ENCODE measurements at regions not wholly inside any gene's neighbourhood (a gene's known extent, or its start where the extent isn't known, plus 50 kb on each side); places are given as distances from the start of the nearest gene placed in this dataset.

DNA sequence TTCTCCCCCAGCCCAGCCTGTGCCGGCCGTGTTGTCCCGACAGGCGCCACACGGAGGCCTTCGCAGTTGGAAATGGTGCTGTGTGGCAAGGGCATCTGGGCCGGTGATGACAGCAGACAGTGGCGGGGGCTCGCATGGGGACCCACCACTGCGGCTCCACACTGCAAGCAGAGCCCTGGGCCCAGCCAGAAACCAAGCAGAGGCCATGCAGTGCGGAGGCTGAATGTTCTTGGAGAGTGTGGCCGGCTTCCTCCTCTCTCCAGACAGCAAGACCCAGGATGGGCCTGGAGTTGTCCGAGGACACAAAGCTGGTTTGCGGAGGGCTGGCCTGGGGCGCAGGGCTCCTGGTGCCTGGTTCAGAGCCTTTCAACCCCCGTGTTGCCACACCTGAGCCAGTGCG is 104.6 kb downstream of the SIK1 start:
- no peak for DNase-seq (ENCODE audit: extremely low read depth in 1 of 11, low read depth in 9 of 11, low spot score in 4 of 11)

DNA sequence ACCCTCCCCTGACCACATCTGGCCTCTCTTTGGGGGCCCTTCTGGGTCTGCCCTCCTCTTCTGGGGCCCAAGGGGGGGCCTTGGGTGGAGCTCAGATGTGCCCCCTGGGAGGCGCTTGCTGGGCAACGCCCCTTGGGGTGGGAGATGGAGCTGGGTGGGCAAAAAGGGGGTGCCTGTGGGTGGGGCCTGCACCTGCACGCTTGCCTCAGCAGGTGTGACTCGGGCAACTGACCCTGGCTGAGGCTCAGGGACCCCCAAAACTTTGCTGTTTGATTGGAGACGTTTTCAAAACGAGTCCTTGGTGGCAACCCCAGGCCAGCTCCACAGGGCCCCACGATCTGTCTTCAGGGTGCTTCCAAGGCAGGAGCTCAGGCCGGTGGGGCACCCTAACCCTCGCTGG is 105.3 kb downstream of the SIK1 start:
- DNase-seq (ENCODE audit: extremely low read depth in 1 of 11, low read depth in 9 of 11, low spot score in 4 of 11): no peak

DNA sequence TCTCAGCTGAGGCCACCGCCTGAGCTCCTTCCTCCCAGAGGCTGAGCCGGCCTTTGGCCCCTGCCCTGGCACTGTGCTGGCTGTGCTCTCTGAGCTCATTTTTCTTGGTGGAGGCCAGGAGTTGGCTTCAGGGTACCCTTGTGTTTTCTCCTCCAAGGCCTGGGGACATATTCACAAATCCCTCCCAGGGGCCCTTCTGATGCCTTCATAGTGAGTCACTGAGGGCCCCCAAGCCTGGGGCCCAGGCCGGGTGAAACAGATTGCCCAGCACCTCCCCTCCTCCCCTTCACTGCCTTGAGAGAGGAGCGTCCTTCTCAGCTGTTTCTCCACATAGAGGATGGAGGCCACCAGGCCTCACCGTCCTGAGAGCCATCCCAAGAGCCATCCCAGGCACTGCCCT is 105.8 kb downstream of the SIK1 start:
- no peak for DNase-seq (ENCODE audit: extremely low read depth in 1 of 11, low read depth in 9 of 11, low spot score in 4 of 11)

DNA sequence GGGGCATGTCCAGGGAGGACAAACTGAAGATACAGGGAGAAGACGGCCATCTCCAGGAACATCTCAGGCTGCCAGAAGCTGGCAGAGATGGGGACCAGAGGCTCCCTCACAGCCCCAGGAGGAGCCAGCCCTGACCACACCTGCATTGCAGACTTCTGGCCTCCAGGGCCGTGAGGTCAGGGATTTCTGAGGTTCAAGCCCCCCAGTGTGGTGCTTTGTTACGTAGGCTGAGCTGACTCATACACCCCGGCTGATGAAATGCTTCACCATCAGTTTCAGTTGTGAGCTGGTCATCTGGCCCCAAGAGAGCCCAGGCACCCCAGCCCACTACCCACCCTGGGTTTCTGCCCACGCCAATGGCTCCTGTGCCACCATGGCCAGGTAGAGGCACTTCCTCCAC is 106.4 kb downstream of the SIK1 start:
- DNase-seq (ENCODE audit: extremely low read depth in 1 of 11, low read depth in 9 of 11, low spot score in 4 of 11): no peak

DNA sequence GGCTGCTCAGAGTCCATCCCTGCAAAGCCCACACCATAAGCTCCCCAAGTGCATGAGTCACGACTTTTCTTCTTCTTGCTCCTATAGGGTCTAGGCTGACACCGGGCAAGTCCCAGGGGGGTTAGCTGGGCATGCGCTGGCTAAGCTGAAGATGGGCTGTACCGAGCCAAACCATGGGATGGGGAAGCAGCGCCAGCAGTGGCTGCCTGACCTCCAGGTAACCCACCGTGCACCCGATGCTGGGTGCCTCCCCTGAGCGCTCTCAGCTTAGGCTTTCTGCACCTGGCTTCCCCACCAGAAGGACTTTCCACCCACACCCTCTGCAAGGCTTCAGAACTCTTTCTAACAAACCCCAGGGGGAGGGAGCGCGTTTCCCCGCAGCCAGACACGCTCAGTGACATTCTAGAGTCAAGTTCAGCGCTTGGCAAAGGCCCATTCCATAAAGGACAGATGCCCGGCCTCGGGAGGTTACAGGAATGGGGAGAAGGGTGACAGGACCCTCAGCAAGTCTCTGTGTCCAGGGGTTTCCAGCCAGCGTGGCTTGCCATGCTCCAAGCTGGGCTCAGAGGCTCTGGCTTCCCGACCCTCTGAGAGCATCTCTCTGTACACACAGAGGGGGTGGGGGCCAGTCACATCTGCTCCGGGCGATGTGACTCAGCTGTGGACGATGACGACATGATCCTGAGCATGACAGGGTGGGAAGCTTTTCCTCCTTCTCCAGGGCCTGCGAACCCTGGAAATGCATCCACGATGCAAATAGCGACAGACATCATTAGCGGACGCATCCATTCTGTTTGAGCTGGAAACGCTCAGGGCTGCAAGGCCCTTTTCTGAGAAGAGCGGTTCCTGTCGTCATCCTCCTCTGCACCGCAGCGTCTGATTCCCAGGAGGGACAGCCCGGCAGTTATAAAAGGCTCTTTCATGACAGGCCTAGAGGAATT is 107.8 kb downstream of the SIK1 start:
- no peak for DNase-seq (ENCODE audit: extremely low read depth in 1 of 11, low read depth in 9 of 11, low spot score in 4 of 11)

DNA sequence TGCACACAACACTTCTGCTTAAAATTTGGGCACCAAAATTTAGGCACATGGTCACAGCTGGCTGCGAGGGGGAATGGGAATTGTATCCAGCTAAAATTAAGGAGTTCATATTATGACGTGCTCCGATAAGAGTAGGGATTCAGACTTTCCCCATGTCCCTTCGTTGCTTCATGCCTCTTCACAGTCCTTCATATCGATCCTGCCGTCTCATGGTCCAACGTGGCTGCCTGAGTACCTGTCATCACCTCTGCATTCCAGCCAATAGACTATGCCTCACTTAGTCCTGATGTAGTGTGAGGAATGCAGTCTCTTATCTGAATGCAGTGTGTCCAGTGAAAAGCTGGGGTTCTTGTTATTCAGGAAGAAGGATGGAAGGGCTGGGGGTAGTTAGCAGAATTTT is 108.6 kb downstream of the SIK1 start:
- DNase-seq (ENCODE audit: extremely low read depth in 1 of 11, low read depth in 9 of 11, low spot score in 4 of 11): no peak

DNA sequence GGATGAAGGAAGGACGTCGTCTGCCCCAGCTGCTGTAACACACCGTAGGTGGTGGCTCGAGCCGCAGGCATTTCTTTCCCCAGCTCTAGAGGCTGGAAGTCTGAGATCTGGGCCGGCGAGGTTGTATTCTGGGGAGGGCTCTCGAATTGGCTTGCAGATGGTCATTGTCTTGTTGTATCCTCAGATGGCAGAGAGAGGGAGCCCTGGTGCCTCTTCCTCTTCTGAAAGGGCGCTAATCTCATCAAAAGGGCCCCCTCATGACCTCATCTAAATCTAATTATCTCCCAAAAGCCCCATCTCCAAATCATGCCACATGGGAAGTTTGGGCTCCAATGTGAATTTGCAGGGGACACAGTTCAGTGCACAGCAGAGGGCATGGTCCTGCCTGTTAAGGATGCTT is 109.0 kb downstream of the SIK1 start:
- no peak for DNase-seq (ENCODE audit: extremely low read depth in 1 of 11, low read depth in 9 of 11, low spot score in 4 of 11)

DNA sequence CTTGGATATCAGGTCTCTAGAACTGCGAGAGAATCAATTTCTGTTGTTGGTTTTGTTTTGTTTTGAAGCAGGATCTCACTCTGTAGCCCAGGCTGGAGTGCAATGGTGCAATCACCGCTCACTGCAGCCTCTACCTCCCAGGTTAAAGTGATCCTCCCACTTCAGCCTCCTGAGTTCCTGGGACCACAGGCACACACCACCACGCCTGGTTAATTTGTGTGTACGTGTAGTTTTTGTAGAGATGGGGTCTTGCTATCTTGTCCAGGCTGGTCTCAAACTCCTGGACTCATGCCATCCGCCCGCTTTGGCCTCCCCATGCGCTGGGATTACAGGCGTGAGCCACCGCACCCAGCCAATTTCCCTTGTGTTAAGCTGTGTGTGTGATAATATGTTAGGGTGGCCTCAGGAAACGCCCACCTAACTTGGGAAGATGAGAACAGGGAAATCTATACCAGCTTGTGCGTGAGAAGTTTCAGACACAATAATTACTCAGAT is 109.6 kb downstream of the SIK1 start:
- DNase-seq (ENCODE audit: extremely low read depth in 1 of 11, low read depth in 9 of 11, low spot score in 4 of 11): no peak

DNA sequence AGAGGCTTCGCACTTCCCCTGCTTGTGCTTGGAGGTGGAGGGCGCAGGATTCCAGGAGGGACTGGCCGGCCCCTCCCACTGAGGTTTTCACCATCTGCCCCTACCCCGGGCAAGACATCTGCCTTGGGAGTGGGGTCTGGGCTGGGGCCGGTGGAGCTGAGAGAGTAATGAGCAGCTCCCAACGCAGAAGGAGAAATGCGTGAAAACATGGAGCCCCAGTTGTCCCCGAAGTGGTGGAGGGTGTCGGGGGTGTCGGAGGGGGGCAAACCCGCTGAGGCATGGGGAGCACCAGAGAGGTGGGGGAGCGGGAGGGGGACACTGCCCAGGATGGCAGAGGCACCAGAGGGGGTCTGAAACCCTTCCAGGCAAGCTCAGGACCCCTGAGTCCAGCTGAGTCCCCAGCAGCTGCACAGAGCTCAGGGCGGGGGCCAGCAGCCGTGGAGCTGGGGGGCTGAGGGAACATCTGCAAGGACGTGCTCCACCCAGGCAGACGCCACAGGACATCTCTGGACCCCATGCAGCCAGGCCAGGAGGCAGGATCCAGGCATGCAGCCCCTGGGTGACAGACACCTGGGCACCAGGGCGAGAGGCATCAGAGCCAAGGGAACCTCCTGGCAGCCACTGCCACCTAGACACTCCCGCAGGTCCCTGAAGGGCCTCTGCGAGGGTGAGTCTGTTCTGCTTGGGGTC is 110.6 kb downstream of the SIK1 start:
- DNase-seq (ENCODE audit: extremely low read depth in 1 of 11, low read depth in 9 of 11, low spot score in 4 of 11): no peak

DNA sequence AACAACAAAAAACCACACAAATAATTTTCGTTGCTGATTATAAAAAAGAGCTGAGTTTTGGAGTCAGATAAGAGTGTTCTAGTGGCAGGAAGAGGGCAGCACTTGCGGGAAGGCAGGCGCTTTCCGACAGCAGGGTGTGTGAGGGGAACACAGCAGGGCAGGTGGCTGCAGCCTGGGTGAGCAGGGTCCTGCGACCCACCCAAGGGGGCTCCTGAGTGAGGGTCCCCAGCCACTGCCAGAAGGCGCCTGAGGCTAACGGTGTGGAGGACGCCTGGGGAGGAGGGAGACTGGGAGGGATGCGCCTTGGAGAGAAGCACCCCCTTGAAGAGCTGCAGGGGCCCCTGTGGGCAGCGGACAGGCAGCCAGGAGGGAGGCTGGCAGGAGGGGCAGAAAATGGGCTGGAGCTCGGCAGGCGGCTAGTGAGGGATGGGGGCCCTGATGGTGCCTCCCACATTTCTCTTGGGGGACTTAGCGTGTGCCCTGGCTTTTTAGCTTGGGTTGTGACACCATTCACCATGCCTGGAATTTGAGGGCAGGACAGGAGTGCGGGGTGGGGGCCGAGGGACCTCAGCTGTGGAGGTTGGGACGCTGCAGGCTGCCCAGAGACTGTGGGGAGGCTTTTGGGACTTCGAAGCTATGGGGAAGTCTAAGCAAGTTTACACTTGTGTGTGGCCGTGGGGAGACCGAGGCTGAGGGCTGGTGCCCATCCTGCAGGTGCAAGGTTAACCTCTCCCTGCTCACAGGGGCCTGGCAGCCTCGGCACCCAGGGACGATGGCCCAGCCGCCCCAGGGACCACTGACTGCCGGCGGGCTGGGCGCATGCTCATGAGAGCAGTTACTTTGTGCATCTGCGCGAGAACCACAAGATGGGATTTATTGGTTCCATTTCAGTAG is 111.4 kb downstream of the SIK1 start:
- no peak for DNase-seq (ENCODE audit: extremely low read depth in 1 of 11, low read depth in 9 of 11, low spot score in 4 of 11)

DNA sequence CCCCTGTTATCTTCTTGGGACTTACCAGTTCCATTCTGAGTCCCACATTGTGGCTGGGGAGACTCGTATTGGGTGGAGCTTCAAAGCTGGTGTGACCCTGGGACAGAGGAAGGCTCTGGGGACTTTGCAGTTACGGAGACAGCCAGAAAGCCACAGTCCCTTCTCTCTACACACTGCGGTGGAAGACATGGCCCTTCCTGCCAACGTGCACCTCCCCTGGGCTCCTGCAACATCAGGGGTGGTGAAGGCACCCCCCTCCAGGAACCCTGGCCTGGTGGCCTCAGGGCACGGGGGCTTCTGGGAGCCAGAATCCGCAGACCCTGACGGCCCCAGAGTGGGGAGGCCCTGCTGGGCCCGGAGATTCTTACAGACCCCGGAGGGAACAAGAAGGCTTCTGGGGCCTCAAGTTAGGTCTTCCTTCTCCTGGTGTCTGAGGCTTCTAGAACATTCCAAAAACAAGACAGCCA is 113.0 kb downstream of the SIK1 start:
- no peak for DNase-seq (ENCODE audit: extremely low read depth in 1 of 11, low read depth in 9 of 11, low spot score in 4 of 11)

DNA sequence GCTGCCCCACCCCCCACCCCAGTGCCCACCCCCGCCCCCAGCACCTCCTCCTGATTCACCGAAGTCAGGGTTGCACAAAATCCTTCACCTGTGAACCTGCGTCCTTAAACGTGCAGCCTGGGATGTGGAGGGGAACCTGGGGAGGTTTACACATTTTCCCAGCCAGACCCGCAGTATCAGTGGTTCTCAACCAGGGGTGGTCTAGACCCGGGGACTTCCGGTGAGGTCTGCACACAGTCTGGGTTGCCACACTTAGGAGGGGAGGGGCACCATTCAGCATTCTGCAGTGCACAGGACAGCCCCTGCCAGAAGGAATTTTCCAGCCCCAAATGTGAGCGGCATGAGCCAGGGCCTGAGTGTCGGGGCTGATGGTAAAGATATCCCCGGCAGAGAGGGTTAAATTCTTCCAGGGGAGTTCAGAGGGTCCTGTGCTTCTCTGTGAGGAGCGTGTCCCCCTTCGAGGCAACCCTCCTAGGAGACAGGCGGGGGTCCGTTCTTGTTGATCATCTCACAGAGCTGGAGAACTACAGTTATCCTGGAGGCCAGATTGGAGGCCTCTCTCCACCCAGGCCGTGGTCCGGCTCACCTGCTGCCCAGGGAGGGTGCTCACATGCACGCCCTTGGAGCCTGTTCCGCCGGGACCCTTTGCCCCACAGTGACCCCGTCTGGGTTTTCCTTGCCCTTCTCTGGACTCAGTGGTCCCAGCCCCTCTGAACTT is 113.6 kb downstream of the SIK1 start:
- no peak for DNase-seq (ENCODE audit: extremely low read depth in 1 of 11, low read depth in 9 of 11, low spot score in 4 of 11)

DNA sequence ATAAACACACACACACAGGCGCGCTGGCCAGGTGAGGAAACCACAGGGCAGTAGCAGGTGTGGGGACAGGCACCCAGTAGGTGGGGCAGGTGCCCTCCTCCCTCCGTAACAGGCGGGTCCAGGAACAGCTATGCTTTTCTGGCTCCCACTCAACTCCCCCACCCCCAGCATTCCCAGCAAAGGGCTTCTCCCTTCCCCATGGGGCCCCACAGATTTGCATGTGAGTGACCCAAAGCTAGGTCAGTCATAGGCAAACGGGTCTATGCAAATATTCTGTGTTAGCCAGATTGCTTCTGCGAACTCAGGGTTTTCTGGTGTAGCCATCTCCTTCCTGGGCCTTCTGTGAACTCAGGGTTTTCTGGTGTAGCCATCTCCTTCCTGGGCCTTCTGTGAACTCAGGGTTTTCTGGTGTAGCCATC is 114.2 kb downstream of the SIK1 start:
- no peak for DNase-seq (ENCODE audit: extremely low read depth in 1 of 11, low read depth in 9 of 11, low spot score in 4 of 11)

DNA sequence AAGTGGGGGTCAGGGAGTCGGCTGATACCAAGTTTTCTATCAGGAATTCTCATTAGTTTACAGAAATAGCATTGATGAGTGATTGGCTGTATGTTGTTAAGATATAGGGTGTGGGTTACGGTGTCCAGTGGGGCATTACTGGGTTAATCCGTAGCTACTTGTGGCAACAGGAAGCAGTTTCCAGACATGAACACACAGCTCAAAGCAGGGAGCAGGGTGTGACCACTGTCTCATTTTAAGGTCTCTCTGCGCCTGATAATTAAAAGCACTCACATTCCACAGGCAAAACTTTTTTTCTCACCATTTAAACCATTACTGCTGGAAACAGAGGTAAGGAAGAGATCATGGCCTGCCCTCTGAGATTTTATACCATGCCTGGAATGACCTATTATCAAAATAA is 114.9 kb downstream of the SIK1 start:
- no peak for DNase-seq (ENCODE audit: extremely low read depth in 1 of 11, low read depth in 9 of 11, low spot score in 4 of 11)

DNA sequence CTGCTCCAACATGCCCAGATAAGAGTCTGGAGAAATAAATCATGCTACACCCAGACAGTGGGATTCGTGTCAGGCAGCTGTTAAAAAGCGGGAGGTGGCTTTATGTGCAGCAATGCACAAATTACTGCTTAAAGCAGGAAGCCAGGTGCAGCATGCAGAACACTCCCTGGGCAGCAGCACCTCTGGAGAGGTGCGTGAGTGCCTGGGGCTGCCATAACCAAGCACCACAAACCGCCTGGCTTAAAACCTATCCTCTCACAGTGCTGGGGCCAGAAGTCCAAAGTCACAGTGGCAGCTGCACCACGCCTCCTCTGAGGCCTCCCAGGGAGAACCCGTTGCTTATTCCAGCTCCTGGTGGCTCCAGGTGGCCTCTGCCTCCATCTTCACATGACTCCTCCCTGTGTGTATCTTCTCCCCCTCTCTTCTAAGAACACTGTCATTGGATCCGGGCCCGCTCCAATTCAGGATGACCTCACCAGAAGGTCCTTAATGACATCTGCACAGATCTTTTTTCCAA is 115.6 kb downstream of the SIK1 start:
- DNase-seq (ENCODE audit: extremely low read depth in 1 of 11, low read depth in 9 of 11, low spot score in 4 of 11): peak in 1 of 11 donors; percentile 46

DNA sequence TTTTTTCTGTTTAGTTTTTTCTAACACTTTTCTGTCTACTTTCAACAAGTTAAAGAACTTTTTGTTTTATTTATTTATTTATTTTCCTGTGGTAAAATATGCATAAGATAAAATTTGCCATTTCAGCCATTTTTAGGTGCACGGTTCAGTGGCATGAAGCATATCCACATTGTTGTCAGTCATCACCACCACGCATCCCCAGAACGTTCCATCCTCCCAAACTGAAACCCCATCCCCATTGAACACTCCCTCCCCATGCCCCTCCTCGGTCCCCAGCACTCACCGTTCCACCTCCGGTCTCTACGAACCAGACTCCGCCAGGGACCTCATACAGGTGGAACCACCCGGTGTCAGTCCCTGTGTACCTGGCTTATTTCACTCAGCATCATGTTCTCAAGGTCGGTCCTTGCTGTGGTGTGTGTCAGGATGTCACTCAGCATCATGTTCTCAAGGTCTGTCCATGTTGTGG is 118.1 kb downstream of the SIK1 start:
- no peak for DNase-seq (ENCODE audit: extremely low read depth in 1 of 11, low read depth in 9 of 11, low spot score in 4 of 11)

DNA sequence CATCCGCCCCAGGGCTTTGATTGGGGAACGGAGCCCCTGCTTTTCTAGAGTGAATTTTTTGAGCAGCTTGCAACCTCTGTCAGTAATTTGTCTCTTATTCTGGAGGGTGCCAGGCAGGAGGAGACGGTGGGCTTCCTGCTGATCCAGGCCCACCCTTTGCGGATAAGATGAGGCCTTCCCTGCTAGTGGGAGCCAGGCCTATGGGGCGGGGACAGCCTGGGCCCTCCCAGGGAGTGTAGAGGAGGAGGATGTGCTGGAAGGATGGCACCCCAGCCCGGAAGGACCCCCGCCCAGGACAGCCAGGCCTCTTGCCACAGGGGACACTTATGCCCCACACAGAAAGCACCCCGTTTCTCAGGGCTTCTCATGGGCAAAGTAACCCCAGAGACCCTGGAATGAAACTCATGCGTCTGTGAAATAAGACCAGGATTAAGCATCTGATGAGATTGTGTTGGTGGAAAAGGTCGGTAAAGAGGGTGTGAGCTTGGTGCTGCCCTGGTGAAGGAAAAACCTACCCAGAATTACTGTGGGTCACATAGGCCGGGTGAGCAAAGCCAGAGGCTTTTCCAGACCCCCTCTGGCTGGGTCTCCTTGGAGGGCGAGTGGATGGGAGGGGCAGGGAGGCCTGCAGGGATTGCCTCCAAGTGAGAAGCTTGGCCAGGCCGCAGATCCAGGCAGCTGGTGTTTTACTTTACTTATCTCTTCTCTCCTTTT is 118.7 kb downstream of the SIK1 start:
- DNase-seq (ENCODE audit: extremely low read depth in 1 of 11, low read depth in 9 of 11, low spot score in 4 of 11): no peak

DNA sequence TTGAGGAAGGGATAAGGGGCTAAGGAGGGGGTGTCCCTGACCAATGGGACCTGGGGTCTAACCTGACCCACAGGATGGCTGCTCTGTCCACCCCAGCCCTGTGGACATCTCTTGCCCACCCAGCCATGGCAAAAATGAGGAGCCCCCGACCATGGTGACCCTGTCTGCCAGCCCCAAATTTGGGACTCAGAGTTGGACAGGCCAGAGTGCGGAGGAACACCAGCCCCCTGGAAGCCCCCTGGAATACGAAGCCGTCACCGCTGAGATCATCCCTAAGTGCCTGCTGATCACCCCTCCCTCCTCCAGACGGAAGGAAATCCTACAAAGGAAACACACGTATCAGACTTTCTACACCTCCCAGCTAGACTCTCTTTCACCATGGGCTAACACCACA is 119.3 kb downstream of the SIK1 start:
- no peak for DNase-seq (ENCODE audit: extremely low read depth in 1 of 11, low read depth in 9 of 11, low spot score in 4 of 11)

Measured in renal cortex interstitium (tissue), 11 donors.